GM21381 (cell line): ENCODE measurements at regions not wholly inside any gene's neighbourhood (a gene's known extent, or its start where the extent isn't known, plus 50 kb on each side); places are given as distances from the start of the nearest gene placed in this dataset.

Experiments
- ATAC-seq: cut with Tn5 transposase; IDR thresholded peaks from one replicate; pipeline ENCODE4 v1.9.1; 2021; ENCODE audit warnings: mild to moderate bottlenecking, moderate library complexity; ENCODE audit not compliant: unreplicated experiment

DNA sequence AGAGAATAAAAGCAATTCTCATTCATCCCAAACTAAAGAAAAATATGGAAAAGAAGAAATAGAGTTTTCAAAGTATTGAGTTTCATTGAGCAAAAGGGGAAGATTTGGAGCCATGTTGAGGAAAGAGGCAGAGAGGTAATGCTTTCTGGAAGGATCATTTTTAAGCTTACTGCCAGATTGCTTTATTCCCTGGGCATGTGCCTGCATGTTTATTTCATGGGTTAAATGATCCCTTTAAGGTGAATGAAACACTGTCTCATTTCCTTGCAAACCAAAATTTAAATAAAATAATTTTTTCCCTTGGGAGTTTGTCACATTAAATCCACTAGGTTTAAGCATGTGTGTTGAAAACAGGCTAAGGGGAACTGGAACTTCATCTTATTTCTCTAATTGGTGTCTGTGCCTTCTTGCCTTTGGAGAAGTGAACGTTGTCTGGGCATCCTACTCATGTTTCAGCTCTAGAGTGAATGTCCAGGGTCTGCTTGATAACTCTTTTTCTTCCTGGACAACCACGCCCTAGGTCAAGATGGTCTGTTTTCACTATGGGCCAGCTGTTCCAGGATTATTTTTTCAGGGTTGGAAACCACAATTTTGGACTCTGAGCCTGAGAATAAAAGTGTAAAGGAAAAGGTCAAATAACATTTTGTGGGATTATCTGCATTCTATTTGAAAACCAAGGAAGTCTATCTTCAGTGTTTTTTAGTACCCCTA is 114.1 kb upstream of the ELL2 start:
- no peak for ATAC-seq

DNA sequence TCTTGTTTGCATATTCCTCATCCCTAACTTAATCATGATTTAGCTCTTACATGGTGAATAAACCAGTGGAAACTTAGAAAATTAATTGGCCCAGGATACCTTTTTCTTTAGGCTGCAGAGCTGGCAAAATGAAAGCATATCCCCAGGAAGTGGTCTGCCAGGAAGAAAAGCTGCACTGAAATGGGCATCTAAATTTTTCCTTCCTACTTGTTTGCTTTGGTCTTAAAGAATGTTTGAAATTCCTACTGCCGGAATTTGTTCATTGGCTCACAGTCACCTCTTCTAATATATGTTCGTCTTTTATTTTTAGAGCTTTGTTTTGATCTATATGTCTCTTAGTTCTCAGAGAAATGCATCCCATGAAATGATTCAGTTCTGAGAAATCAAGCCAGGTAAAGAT is 113.2 kb upstream of the ELL2 start:
- ATAC-seq, result no peak

DNA sequence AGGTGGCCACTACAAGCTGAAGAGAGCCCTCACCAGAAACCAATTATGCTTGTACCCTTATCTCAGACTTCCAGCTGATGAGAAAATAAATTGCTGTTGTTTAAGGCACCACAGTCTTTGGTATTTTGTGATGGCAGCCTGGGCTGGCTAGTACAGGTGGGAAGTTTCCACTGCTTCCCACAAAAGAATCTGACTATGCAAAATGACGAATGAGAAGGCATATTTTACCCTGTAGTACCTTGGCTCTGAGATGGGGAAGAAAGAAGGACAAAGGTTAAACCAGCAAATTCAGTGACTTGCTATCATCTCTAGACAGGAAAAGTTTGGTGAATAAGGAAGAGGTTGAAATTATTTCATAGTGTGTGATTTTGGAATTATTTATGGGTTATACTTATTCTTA is 112.8 kb upstream of the ELL2 start:
- ATAC-seq, result no peak

DNA sequence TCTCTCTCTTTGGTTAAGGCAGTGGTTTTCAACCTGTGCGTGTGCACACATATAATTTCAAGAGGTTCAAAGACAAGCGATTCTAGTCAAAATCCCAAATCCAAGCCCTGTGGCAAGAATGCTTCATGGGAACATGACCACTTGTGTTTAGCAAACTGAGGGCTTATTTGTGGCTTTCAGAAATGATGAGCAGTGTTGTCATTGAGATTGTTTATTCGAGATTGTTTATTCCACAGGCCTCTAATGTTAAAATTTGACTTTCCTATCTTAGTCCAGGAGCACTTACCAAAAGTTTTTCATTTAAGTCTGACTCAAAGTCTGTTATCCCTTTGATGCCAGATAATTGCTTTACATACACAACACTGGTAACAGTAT is 111.1 kb upstream of the ELL2 start:
- no peak for ATAC-seq

DNA sequence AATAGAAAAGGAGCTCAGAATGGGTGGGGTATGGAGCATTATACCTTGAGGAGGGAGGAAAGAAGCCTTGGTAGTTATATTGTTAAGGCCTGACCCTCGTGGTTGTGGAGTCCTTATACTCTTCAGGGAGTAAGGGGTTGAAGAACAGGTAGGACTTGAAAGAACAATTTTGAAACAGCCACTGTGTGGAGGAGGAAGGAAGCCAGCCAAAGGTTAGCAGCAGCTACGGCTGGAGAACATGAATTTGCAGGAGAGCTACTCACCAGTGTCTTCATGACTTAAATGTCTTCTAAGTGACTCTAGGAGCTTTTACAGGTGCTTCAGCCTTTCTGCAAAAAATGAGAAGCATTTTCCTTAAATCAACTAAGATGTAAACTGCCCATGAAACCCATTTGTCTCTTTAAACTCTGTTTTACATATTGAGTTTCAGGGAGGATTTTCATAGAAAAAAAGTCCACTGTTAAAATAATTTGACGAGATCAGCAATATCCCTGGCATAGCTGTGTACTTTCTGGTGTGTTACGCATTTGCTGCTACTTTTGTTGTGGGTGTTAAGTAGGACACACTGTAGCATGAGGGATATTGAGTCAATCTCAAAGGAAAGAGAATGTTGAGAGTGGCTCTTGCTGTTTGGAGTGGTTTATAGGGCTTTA is 110.6 kb upstream of the ELL2 start:
- no peak for ATAC-seq

DNA sequence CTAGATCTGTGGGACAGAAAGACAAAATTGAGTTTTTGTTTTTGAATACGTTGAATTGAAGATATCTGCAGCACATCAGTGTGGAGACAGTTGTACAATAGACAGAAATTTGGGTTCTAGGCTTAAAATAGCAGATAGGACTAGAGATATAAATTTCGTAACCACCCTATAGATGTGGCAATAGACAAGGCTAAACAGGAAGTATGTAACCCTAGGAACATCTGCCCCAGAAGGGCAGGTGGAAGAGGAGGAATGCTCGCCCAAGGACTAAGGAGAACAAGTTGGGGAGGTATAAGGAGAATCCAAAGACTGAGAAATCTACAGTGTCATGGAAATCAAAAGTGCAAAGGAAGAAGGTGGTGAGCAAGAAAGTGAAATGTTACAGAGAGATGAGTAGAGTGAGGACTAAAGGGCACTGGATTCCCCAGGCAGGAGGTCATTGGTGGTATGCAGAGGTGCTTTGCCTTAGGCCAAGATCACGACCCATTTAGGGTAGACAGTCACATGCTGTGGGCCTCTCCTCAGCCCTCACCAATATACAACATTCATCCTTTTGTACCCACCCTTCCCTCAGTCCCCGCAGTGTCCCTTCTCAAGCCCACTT is 109.1 kb upstream of the ELL2 start:
- ATAC-seq, result no peak

DNA sequence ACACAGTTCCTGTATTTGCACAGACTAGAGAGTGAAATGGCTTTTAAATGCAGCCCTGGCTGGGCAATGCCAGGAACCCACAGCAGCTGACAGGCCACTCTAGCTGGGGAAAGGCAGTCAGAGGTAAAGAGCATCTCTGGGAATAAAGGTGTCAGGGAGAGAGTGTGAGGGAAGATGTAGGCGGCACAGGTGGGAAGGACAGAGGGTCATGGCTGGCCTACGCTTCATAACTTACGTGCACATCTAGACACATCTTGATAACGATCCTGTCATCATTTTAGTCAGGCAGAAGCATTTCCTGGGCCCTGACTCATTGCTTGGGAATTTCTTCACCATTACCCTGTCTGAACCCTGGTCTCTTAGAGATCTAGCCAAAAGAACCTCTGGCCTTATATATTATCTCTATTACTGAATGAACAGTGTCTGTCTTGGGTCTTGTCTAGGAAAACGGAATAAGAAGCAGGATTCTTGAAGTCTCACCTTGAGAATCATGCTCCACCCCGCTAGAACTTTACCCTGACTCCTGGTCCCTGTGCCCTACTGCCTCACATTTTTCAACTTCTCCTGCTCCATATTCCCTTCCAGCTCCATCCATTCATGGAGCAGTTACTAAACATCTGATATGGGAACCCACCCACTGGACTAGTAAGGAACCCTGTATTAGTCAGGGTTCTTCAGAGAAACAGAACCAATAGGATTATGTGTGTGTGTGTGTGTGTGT is 106.4 kb upstream of the ELL2 start:
- ATAC-seq, result no peak

DNA sequence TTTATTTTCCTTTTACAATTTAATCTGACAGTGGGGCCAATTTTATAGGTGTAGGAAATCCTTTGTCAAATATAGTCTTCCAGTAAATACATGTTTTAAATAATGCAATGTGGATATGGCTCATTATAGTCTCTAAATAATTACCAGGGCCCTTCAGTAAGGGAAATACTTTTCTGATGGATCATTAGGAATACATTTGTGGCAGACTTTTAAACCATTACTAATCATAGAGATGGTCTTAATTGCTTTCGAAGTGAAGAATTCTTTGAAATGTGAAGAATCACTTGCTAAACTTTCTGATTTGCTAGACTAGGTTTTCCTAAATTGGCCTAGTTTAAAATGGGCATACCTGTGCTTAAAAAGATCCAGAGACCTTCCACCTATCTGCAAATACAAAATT is 105.6 kb upstream of the ELL2 start:
- ATAC-seq, result no peak

DNA sequence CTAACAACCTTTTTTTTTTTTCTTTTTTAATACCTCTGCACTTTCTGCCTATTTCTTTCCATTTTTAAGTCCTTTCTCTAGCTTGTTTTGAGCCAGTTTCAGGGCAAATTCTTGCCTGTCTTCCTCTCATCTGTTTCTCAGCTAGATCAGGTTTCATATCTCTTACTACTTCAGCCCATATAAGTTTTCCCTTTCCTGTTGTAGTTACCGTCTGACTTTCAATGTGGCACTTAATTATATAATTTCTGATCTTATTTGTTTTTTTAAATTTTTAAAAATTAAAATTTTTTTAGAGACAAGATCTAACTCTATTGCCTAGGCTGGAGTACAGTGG is 104.7 kb upstream of the ELL2 start:
- ATAC-seq, result no peak

DNA sequence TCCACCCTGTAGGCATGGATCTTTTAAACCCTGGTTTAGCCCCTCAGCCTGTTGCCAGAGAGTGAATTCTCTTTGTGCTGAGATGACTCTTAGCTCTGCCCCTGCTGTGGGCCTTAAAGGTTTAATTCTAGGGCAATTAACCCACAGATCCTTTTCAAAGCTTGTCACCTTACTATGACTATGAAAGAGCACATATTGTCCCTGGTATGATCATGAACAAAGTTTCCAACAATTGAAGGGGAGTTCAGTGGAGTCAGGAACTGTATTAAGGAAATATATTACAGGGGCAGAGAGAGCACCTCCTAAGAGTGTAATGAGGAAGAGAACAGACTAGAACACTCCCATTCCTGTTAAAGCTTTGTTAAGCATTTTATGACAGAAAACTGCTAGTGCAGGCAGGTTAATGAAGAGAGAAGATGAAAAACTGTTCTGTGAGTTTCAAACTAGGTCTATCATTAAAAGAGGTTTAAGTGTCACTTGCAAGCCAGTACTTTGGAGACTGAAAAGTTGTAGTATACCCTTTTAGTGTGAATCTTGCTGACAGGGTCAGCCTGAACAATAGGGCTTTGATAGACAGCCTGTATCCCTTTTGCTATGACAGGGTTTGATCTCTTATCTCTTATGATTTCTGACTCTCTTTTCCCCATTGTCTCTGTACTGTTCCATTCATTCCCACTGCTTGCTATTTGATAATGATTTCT is 104.2 kb upstream of the ELL2 start:
- ATAC-seq, result no peak

DNA sequence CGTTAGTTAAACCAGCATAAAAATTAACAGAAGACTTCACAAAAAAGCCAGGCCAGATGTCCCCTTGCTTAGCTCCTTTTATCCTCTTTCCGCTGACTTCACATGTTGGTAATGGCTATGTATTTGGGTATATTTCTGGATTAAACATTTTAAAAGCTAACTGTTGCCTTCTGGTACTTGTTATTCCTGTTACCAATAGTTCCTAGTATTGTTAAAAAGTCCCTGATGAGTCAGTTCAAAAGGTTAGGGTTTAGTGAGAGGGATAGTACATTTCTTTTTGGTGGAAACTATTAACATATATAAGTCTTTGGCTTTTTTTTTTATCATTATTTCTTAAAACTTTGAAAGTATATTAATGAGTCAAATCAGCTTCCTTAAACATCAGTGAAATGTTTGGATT is 103.2 kb upstream of the ELL2 start:
- ATAC-seq, result no peak

DNA sequence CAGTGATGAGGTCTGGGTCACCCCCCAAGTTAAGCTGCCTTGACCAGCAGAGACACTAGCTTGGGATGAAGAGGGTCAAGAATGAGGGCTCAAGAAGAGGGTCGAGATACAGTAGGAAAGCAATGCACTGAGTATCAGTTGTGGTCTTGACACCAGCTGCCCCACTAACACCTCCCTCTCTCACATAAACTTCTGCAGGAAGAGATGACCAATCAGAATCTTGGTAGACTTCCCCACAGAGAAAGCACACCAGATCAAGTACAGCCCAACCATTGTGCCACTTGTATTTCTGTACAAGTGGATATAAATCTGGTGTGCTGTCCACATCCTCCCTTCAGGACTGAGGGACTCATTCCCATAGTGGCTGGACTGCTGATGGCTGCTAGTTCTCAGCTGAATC is 101.2 kb upstream of the ELL2 start:
- no peak for ATAC-seq

DNA sequence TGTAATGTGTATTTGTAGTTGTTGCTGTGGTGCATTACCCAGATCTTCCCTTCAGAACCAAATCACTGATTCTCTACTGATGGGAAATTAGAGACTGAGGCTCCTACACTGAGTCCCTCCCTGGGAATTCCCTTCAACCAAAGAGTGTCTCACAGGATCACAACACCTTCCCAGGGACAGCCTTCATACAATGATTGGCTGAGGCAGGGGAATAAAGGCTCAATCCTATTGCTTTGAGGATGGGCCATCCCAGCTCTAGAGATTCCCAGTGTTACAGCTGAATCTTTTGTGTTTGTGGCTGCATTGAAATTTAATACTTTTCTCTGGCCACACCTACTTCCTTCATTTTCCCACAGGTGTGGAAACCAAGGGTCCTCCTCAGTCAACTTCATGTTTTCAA is 96.4 kb upstream of the ELL2 start:
- no peak for ATAC-seq

DNA sequence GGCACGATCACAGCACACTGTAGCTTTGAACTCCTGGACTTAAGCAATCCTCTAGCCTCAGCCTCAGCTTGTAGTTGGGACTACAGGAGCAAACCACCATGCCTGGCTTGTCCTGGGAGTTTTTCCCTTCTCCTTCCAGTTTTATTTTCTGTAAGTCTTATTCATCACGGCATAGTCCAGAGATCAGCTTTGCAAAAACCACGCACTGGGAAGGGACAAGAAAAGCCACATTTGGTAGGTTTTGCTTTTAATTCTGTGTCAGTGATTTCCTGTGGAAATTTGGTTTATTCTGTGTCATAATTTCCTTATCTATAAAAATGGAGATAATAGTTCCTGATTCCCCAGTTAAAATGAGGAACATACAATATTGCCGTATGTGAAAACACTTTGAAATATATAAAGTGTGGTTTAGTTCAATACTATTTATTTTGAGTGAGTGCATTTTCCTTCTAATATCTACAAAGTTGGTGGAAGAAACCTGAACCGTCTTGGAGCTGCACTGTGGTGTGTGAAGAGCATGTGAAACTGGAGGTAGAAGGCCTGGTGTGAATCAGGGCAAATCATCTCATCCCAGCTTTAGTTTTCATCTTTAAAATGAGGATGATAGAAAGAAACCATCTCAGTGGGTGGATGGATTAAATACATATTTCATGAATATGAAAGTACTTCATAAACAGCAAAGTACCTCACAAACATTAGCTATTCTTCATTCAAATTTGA is 92.8 kb upstream of the ELL2 start:
- no peak for ATAC-seq

DNA sequence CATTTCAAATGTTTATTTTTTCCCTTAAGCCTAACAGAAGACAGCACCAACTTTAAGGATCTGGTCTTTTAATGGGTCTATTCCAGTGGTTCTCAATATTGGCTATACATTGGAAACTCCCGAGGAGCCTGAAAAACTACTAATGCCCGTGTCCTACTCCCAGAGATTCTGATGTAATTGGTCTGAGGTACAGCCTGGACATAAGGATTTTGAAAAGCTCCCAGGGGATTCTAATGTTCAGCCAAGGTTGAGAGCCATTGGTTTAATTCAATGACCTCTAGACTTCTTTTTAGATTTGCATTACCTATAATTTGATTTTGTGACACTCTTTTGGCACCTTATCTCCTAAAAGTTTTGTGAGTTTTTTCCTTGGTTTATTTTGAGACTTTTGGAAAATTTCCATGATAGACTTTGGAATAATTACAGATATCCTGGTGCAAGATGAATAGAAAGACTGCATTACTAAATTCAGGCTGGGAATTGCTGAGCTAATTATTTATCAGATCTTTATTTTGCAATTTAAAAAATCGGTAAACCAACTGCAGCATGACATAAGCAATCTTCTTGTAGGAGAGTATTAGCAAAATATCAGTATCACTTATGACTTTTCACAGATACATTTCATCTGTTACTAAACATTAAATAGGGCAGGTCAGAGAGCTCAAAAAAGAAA is 91.5 kb upstream of the ELL2 start:
- ATAC-seq, result no peak

DNA sequence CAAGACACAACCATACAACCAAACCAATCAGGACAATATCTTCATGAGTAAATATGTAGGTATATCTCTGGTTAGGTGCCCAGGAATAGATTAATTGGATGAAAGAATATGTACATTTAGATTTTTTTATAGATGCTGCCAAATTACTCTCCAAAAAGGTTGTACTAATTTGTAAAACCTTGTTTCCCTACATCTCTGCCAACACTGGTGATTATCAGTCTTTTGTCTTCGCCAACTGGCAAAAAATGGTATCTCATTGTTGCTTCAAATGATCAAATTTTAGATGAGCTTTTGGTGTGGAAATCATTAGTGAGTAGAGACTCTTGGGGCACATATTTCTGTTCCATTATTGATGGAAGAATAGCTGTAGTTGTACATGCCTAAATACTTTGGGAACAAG is 90.7 kb upstream of the ELL2 start:
- ATAC-seq, result no peak

DNA sequence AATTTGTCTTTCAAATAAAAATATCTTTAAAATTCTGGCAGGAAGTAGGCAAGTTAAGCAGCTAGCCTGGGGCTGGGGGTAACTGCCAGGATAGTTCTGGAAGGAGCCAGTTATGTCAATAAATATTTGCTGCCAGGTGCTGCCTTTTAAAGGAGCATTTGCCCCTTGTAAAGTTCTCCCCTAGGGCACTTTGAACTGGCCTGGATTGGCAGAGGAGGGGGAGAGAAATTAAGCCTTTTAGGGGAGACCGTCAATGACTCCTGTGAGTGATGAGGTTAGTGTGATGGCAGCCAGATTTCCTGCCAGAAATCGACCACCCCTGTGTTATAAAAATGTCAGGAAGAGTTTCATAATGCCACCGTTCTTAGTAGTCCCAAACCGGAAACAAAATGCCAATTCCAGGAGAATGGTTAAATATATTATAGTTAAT is 89.8 kb upstream of the ELL2 start:
- ATAC-seq, result no peak

DNA sequence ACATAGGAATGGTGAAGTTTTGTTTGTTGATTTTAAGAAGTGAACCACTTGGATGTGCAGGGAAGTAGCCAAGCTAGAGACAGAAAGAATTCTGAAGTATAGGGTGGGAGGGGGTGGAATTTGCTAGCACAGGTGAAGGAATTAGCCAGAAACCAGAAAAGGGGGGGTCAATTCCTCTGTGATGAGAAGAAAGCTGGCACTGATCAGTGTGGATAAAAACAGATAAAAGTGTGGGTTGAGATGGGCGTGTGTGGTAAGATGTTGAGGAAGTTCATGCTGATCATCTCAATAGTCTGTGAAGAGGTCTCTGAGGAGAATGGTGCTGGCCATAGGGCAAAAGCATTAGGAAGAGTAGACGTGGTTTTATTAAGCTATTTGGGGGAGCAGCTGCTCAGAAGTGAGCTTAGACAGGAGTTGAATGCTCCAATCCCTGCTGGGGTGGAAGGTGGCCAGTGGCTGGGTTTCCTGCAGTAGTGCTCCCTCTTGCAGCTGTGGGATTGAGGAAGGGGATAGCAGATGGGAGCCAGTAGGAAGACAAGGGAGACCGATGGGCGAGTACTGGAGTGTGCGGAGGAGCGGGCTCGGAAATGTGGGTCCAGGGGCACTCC is 88.7 kb upstream of the ELL2 start:
- ATAC-seq, result no peak

DNA sequence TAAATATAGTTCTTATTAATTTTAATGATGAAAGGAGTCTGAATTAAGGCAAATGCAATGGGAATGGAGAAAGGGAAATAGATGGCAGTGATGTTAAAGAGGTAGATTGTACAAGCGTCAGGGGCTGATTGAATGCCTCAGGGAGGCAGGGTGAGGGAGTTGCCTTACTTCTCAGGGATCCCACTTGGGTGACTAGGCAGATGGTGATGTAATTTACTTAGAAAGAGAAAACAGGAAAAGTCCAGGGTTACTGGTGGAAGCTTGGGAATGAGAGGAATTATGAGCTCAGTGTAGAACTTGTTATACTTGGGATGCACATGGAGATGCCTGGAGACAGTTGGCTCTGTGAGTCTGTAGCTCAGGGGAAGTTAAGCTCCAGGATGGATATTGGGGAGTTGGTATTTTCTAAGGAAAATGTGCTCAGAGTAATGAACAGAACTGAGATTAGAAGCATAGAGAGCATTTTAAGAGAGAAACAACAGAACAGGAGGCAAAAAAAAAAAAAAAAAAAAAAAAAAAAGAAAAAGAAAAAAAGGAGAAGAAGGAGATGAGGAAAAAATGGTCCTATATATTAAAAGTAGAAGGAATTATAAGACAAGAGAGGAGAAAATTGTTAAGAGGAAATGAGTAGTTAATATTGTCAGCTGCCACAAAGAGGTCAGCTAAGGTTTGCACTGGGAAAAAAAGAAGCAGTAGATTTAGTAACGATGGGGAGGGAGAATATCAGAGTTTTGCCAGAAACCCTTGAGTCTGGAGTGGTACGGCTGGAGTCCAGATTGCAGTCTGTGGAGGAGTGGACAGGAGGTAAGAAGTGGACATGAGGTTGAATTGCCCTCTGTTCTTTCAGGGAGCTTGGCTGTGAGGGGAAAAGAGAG is 88.0 kb upstream of the ELL2 start:
- no peak for ATAC-seq
